ENCODE measurements at regions not wholly inside any gene's neighbourhood (a gene's known extent, or its start where the extent isn't known, plus 50 kb on each side); places are given as distances from the start of the nearest gene placed in this dataset.

DNA sequence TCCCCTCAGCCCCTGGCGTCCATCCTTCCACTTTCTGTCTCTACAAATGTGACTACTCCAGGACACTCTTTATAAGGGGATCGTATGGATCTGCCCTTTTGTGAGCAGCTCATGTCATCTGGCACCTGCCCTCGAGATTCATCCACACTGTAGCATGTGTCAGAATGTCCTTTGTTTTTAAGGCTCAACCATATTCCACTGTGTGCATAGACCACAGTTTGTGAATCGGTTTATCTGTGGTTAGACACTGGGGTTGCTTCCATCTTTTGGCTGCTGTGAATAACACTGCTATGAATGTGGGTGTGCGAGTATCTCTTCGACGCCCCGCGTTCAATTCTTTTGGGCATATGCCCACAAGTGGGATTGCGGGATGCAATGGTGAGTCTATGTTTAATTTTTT, 167.9 kb downstream of the NUP210 start:
- TF ChIP-seq, protein P1, sequence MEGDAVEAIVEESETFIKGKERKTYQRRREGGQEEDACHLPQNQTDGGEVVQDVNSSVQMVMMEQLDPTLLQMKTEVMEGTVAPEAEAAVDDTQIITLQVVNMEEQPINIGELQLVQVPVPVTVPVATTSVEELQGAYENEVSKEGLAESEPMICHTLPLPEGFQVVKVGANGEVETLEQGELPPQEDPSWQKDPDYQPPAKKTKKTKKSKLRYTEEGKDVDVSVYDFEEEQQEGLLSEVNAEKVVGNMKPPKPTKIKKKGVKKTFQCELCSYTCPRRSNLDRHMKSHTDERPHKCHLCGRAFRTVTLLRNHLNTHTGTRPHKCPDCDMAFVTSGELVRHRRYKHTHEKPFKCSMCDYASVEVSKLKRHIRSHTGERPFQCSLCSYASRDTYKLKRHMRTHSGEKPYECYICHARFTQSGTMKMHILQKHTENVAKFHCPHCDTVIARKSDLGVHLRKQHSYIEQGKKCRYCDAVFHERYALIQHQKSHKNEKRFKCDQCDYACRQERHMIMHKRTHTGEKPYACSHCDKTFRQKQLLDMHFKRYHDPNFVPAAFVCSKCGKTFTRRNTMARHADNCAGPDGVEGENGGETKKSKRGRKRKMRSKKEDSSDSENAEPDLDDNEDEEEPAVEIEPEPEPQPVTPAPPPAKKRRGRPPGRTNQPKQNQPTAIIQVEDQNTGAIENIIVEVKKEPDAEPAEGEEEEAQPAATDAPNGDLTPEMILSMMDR (IDR thresholded peaks at IDR 0.05; ENCODE audit: low read depth, low read length) = no peak
- TF ChIP-seq, protein P2, sequence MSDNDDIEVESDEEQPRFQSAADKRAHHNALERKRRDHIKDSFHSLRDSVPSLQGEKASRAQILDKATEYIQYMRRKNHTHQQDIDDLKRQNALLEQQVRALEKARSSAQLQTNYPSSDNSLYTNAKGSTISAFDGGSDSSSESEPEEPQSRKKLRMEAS (IDR thresholded peaks at IDR 0.05; ENCODE audit: low read depth, low read length) = no peak

Data from NB4 (cell line).